ENCODE measurements at regions not wholly inside any gene's neighbourhood (a gene's known extent, or its start where the extent isn't known, plus 50 kb on each side); places are given as distances from the start of the nearest gene placed in this dataset.

DNA sequence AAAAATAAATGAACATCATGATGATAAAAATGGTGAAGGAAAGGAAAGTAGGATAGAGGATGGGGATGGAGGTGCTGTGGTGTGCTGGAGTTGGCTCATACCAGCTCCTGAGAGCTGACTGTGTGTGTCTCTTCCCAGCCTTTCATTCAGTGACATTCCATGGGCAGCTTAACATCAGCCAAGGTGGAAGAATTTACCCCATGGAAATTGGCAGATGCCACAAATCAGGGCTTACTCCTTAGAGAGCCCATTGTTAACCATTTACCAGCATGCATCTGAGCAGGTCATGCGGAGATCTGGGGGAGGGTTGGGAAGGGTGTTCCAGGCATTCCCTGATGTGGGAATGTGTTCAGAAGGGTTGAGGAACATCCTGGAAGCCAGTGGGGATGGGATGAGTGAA is 164.7 kb upstream of the MYL2 start:
- H3K27ac ChIP-seq: no peak overlapping the region
- no peak for DNase-seq (ENCODE audit: low spot score)
- TF ChIP-seq CTCF (conservative IDR thresholded peaks at IDR 0.05; ENCODE audit: low read depth): no peak
- ChIA-PET POLR2A (ENCODE audit: low non-redundant PET) (no interaction called here), CTCF (no interaction called here)

DNA sequence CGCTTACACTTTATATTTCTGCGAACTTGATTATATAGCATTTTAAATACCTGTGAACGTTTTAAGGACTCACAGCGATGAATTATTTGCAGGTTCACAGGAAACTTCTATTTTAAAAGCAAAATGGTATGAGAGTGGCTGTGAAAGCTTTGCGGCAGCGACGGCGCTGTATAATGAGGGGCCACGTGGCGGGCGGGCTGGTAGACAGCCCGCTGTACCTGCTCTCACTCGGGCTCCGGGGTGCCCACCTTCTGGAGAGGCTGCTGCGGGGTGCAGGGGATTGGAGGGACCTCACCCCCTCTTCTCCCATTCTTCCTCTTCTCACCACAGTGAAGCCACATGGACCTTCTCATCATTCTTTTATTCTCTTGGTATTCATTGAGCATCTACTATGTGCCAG is 164.2 kb upstream of the MYL2 start:
- DNase-seq (ENCODE audit: low spot score): no peak

DNA sequence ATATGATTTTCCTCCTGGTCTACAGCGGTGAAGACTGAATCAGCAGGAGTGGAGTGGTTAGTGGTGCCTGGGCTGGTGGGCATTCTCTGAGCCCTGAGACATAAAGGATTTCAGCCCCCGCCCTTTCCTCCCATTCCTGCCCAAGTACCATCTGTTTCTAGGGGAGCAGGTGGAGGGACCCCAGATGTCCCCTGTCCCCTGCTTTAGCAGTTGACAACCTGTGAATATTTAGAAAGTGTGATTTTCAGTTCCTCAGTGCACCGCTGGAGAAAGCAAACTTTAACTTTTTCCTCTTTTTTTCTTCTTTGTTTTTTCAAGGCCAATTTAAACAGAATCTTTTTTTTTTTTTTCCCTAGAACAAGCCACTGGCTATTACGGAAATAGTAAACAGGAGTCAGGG is 163.8 kb upstream of the MYL2 start:
- H3K27ac ChIP-seq: no peak overlapping the region
- CTCF ChIA-PET: no interaction called here
- no peak for DNase-seq (ENCODE audit: low spot score)
- POLR2A ChIA-PET (ENCODE audit: low non-redundant PET): no interaction called here
- TF ChIP-seq CTCF (conservative IDR thresholded peaks at IDR 0.05; ENCODE audit: low read depth): no peak

More for the DNA sequence above, 164.2 kb upstream of the MYL2 start:
- ChIA-PET POLR2A (ENCODE audit: low non-redundant PET) (no interaction called here), CTCF (no interaction called here)
- TF ChIP-seq CTCF (conservative IDR thresholded peaks at IDR 0.05; ENCODE audit: low read depth): no peak
- H3K27ac ChIP-seq: no peak overlapping the region

GRCh38 chr12:111081600-111081999 is 161.2 kb upstream of the MYL2 start:
- no peak for DNase-seq (ENCODE audit: low spot score)
- POLR2A ChIA-PET (ENCODE audit: low non-redundant PET): no interaction called here
- CTCF ChIA-PET: interaction anchor here (0.6 kb wide), 1 partner anchor 12 kb away, joined by 4 read pairs; no protein-coding TSS in a partner anchor
- H3K27ac ChIP-seq: no peak overlapping the region
- TF ChIP-seq CTCF (conservative IDR thresholded peaks at IDR 0.05; ENCODE audit: low read depth): no peak

DNA sequence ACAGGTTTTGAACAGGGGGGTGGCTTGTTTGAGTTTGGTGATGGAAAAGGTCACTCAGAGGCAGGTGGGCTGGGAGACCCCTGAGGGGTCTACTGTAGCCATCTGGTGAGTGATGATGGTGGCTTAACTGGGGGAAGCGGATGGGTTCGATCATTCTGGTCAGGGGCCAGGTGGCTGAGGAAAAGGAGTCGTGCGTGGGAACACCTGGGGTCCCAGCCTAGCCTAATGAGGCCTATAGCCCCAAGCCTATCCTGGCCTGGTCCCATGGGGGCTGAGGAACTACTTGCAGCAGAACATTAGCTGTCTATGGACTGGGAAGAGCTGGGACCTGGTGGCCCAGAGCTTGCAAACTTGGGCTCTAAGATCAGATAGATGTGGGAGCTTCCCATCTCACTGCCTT is 158.4 kb upstream of the MYL2 start:
- TF ChIP-seq CTCF (conservative IDR thresholded peaks at IDR 0.05; ENCODE audit: low read depth): no peak
- ChIA-PET CTCF (interaction anchor here (0.7 kb wide), 1 partner anchor 190 kb away, joined by 3 read pairs; no protein-coding TSS in a partner anchor), POLR2A (ENCODE audit: low non-redundant PET) (no interaction called here)

DNA sequence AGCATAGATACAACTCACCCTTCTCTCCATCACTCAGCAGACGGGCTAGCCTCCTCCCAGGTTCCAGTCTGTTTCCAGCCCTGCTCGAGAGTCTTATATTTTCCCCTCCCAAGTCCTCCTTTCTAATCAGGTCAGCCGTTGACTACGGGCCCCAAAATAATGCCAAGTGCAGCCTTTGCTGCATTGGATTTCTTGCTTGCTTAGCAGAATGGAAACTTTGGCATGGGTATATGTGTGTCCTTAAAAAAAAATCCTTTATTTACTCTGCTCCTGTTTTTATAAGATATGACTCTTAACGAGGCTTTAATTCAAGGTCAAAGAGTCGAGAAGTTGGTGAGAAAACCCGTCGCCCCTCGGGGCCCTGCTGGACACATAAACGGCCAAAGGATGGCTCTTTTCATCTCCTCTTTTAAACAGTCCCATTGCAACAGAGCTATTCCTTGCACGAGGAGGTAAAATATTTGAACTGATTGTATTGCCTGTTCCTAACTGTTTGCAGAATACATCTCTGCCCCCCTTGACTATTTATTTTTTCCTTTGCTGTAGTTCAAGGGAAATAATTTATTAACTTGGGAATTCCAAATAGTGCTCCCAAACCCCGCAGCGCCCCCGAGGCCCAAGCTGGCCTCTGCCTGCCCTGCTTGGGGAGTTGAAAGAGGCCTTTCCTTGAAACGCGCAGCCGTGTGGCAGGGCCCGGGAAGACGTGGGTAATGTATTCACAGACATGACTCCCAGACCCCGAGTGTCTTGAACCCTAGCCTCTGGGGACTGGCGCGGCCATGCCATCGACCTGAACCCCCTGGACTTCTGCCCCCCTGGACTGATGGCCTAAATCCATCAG is 156.5 kb upstream of the MYL2 start:
- TF ChIP-seq CTCF (conservative IDR thresholded peaks at IDR 0.05; ENCODE audit: low read depth): no peak
- ChIA-PET CTCF (interaction anchor here (0.8 kb wide), 1 partner anchor 13 kb away, joined by 3 read pairs; no protein-coding TSS in a partner anchor), POLR2A (ENCODE audit: low non-redundant PET) (no interaction called here)
- no peak for DNase-seq (ENCODE audit: low spot score)
- no peak overlapping the region for H3K27ac ChIP-seq

More for the DNA sequence above, 158.4 kb upstream of the MYL2 start:
- no peak for DNase-seq (ENCODE audit: low spot score)
- no peak overlapping the region for H3K27ac ChIP-seq

Data from RWPE1 (cell line).